Fibroblast of lung (primary cell): ENCODE measurements at regions not wholly inside any gene's neighbourhood (a gene's known extent, or its start where the extent isn't known, plus 50 kb on each side); places are given as distances from the start of the nearest gene placed in this dataset.

Experiments used
- EZH2 ChIP-seq: IDR thresholded peaks from 2 replicates; pipeline ENCODE4 v1.5.1; 2012; ENCODE audit warnings: low read length, control low read depth, mild to moderate bottlenecking; ENCODE audit errors: missing control alignments
- TF ChIP-seq, protein P1 (sequence below), 2 donors: IDR thresholded peaks in 1 of 2; conservative IDR thresholded peaks in 1 of 2; 1 replicate in 1 of 2; 2 replicates in 1 of 2; pipeline ENCODE4 v1.5.1; 2011 to 2012; ENCODE audit warnings: low read length in 2 of 2, control low read depth in 1 of 2, inconsistent platforms in 1 of 2, low read depth in 1 of 2, mild to moderate bottlenecking in 1 of 2

DNA sequence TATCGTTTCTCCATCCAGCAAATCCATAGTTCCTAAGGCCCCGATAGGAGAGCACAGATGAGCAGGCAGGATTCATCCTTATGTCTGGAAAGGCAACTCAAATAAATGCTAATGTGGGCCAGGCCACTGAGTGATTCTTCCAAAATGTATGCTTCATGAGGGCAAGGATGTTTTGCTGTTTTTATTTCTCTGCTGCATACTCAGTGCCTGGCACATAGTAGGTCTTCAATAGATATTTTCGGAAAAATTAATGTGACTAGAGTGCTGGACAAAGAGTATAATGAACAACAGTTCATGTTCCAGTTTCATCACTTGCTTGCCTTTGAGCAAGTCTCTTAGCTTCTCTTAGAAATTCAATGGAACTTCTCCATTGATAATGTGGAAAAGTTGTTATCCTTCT lies 357.7 kb downstream of the PRDM2 start:
- TF ChIP-seq, protein P1, sequence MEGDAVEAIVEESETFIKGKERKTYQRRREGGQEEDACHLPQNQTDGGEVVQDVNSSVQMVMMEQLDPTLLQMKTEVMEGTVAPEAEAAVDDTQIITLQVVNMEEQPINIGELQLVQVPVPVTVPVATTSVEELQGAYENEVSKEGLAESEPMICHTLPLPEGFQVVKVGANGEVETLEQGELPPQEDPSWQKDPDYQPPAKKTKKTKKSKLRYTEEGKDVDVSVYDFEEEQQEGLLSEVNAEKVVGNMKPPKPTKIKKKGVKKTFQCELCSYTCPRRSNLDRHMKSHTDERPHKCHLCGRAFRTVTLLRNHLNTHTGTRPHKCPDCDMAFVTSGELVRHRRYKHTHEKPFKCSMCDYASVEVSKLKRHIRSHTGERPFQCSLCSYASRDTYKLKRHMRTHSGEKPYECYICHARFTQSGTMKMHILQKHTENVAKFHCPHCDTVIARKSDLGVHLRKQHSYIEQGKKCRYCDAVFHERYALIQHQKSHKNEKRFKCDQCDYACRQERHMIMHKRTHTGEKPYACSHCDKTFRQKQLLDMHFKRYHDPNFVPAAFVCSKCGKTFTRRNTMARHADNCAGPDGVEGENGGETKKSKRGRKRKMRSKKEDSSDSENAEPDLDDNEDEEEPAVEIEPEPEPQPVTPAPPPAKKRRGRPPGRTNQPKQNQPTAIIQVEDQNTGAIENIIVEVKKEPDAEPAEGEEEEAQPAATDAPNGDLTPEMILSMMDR (conservative IDR thresholded peaks at IDR 0.05 in 1 of 2, IDR thresholded peaks at IDR 0.05 in 1 of 2; ENCODE audit: low read depth in 1 of 2, low read length in 2 of 2) = no peak
- TF ChIP-seq EZH2 = no peak
